Medulla oblongata (tissue), 1 donor: ENCODE measurements at regions not wholly inside any gene's neighbourhood (a gene's known extent, or its start where the extent isn't known, plus 50 kb on each side); places are given as distances from the start of the nearest gene placed in this dataset.

Experiments used
- DNase-seq: peaks from one replicate; pipeline ENCODE4 v3.0.0-alpha.2; 2015; ENCODE audit errors: extremely low spot score

- no peak for DNase-seq
These were observed 1924.1 kb upstream of the WWC1 start for GRCh38 chr5:166367391-166367790.

DNA sequence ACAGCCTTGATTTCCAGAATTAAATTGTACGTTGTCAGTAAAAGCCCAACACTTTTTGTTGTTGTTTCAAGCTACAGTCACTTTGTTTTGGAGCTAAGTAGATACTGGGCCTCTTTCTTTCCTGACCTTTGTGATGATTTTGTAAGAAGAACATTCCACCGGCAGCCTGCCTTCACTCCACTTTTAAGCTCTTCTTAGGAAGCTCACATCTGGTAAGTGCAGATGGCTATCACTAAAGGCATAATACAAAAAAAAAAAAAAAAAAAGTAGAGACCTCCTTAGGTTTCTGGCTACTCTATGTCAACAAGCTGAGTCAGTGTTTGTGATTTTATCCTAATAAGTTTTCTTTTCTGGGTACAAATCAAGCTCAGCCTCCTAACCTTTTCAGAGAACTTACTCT is 1922.1 kb upstream of the WWC1 start:
- no peak for DNase-seq

DNA sequence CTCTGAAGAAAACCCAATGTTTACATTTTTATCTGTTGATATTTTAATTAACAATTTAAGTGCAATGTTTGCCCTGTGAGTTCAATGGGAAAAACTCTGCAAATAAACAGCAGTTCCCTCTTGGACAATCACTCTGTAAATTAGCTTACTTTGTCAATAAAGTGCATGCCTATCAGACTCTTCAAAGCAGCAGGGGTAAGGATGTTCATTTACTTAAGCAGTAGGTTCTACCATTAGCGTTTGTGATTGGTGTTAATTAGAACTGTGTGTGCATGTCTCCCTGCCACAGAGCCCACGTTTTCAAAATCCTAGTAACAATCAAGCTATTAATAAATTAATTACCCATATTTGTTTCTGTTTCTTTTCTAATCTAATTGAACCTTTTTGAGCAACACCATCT is 1921.6 kb upstream of the WWC1 start:
- DNase-seq = no peak

DNA sequence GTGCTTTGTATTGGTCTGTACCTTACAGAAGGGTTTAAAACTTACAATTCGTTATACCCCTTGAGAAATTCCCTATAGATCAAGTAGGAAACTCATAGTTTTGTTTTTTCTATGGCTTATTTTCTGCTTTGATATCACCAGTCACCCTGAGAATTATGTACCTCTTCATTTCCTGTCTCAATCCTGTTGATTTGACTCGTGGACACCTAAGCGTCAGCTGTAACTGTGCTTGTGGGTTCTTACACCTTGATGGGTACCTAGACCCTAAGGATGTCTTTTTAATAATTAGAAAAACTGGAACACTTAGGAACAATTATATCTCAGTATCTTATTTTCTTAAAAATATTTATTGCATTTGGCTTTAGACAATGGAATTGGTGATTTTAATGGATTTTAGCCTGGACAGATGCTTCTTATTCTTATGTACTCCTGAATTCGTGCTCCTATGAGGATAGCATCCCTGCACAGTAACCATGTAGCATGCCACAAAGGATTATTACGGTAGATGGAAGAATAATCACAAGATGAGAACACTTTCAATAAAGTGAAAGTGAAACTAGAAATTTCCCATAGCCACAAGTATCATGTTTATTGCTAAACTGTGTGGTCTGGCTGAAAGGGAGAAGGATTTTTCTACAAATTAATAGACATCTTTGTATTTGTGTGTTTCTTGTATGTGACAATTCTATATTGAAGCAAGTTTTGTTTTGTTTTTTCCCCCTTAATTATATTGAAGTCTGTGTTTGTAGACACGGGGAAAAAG is 1920.3 kb upstream of the WWC1 start:
- DNase-seq = peak; percentile 11

DNA sequence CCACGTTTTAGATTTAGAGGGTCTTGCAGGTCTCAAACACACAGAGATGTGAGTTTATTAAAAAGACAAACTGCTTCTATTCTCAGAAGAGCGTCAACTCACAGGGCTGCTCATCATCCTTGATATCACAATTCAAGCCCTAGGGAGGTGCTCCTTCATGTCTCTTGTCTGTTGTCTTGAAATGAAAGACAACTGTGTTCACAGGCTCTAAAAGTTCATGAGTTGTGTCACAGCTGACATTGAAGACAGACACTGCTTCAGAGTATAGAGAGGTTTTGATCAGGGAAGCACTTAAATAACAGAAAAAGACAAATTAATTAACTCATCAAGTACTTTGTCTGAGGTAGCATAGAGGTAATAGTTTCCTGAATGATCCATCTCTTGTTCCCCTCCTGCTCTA is 1917.6 kb upstream of the WWC1 start:
- no peak for DNase-seq

- DNase-seq = no peak
These were observed 1913.7 kb upstream of the WWC1 start for GRCh38 chr5:166377756-166378155.

DNA sequence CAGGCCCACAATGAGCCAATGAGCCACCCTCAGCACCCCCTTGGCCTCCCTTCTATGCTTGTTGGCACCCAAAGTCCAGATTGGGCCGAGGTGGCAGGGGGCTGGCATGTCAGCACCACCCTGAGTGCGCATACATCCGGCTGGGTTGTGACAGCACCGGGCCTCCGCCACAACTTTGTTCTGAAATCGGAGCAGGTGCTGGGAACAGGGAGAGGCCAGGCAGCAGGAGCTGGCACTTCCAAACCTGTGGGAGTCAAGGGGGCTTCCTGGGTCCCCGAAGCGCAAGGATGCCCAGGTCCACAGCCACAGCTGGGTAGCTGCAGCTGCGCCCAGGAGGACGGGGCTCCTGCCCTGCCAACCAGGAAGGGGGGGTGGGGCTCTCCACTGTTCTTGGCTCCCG is 1911.9 kb upstream of the WWC1 start:
- no peak for DNase-seq

- DNase-seq = no peak
These were observed 1909.4 kb upstream of the WWC1 start for GRCh38 chr5:166382031-166382430.

DNA sequence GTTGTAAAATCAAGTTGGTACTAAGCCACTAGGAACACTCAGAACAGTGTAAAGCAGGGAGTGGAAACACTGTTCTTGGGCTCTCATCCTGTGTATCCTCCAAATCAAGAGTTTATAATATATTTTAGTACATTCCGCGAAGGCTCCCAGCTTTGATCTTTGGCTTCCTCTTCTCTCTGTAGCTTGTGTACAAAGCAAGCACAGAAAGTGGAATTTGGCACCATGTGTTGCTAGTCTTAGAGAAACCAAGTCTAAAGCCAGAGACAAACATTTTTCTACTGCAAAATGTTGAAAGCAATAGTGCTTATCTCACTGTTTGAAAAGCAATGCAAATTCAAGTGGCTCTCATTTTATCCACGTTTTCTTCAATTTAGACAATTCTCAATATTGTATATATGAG is 1893.3 kb upstream of the WWC1 start:
- peak; percentile 3 for DNase-seq

GRCh38 chr5:166399781-166400180 is 1891.7 kb upstream of the WWC1 start:
- no peak for DNase-seq

DNA sequence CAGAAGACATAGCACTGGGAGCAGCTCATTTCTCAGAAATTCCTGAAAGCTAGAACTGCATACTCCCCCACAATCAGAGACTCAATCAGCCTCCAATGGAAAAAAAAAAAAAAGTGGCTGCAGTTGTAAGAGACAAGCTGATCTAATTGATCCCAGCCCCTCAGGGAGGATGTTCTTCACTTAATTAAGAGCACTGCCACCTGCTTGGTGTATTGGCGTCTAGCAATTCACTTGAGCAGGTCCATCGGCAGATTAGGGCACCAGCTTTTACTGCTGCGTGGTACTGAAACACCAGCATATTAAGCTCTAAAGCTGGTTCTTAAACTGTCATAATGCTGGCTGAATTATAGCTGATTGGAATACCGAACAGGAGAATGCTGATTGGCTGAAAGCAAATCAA is 1890.1 kb upstream of the WWC1 start:
- DNase-seq = no peak

- DNase-seq = no peak
These were observed 1879.3 kb upstream of the WWC1 start for GRCh38 chr5:166412191-166412590.

- DNase-seq = no peak
These were observed 1864.2 kb upstream of the WWC1 start for GRCh38 chr5:166427211-166427610.

DNA sequence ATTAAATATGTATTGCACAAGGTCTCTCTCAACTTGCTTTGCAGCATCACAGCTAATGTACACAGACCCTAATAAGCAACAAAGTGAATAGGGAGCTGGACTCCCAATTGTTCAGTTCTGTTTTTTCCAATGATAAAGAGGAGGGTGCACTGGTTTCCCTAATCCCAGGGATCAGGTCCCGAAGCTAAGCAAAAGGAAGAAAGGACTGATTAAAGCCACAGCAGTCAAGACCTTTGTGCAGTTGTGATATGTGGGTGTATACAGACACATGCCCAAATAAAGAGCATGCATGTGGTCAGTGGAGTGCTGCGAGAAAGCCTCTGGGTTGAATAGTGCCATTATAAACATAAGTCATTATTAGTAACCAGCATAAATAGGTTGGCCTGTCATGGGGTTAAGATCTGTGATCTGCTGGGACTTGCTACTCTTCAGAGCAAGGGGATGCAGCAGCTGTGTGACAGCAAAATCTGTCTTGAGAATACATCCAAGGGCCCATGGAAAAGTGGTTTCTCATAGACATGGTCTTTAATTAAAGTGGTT is 1863.1 kb upstream of the WWC1 start:
- no peak for DNase-seq

DNA sequence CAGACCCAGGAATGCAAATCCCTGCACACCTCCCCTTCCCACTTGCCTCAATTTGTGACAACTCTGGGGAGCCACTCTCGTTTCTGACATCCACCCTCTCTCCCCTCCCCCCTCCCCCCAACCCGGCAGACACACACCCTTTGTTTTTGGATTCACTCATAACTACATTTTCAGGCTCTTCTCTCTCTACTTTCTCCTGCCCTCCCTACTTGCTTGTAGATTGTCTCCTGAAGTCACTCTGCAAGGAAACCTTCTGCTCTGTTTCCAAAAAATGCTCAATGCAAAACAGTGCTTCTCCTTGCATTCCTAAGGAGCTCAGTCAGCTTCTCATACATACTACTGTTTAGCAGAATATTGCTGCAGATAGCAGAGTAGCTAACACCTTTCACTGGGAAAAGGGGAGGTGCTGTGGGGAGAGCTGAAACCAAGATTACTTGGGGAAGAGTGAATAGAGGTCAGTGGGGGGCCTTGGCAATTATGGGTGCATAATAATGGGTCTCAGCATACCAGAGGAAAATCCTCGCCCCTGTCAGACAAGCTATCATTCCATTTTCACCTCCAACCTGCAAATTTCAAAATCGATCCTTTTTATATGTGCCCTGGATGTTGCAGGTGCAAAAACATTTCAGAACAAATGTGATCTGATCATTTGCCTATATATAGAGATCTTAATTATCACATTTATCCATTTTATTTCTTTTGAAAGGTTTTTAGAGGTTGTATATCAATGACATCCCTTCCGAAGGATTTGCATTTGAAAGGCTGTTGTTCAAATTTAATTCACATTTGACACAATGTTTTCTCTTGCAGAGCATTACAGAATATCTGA is 1860.7 kb upstream of the WWC1 start:
- no peak for DNase-seq

GRCh38 chr5:166431456-166431855 is 1860.0 kb upstream of the WWC1 start:
- DNase-seq = no peak

GRCh38 chr5:166433679-166434078 is 1857.8 kb upstream of the WWC1 start:
- no peak for DNase-seq

DNA sequence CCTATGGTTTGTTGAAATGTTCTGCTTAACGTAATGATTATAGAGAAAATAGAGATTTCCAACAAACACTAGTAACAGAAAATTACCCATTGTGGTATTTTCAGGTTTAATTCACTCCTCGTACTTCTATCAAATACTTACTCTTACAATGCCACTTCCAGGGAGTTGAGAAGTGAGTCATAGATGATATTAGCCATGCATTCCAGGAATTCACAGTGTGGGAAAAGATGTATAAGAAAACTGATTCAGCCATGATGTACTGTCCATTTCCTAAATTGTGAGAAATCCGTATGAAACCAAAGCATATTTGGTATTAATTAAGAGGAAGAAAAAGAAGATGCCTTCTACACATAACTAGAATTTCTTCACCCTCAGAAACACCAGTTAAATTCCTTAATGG is 1854.6 kb upstream of the WWC1 start:
- DNase-seq = no peak

- no peak for DNase-seq
These were observed 1805.1 kb upstream of the WWC1 start for GRCh38 chr5:166486348-166486747.

DNA sequence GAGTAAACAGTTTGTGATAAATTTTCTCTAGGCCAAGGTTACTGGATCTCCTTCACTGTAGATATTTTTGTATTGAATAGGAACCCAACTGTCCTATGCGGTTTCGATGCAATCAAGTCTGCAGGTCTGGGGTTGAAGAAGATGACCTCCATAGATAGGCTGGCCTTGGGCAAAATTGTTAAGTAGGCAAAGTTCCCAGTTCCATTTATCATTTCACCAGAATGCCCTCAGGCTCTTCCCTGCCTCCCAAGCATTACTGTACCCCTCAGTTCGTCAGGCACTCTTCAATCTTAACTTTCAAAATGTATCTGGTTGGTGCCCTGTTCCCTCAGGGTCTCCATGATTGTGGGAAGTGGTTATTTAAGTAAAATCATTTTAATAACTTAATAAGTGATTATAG is 1802.9 kb upstream of the WWC1 start:
- DNase-seq = no peak

- no peak for DNase-seq
These were observed 1798.4 kb upstream of the WWC1 start for GRCh38 chr5:166493040-166493439.

DNA sequence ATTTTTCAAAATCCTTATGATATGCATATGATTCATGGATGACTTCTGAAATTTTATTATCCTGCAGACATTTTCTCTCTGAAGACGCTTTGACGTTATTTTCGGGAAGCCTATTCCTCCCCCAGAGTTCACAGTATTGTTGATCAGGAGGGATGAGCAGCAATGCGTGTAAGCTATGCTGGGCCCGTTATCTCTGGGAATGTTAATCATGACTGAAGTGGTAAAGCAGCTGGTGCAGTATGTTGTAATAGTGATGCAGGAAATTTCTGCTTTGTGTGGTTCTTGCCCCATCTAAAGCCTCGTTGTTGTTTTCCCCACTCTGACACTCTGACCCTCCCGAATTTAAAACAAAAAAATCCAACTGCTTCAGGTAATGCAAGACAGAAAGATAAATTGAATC is 1797.8 kb upstream of the WWC1 start:
- no peak for DNase-seq

- DNase-seq = no peak
These were observed 1793.8 kb upstream of the WWC1 start for GRCh38 chr5:166497496-166498104.
